Gastroesophageal sphincter (tissue), 4 donors: ENCODE measurements at regions not wholly inside any gene's neighbourhood (a gene's known extent, or its start where the extent isn't known, plus 50 kb on each side); places are given as distances from the start of the nearest gene placed in this dataset.

Experiments
- ATAC-seq: fragments of 150-250 bp; one replicate; pipeline ENCODE4 v1.9.1; 2016; ENCODE audit warnings: mild to moderate bottlenecking, moderate library complexity
- H3K27ac ChIP-seq, 4 donors: fragments of 200-600 bp; sonication (generic) in 3 of 4; 1 replicate in 3 of 4; 2 replicates in 1 of 4; pipeline ENCODE4 v1.5.1; 2016 to 2019
- H3K27me3 ChIP-seq: fragments of 200-600 bp; sonication (generic); one replicate; pipeline ENCODE4 v1.5.1; 2019
- H3K36me3 ChIP-seq, 2 donors: fragments of 200-600 bp; sonication (generic); one replicate each; pipeline ENCODE4 v1.5.1; 2019; ENCODE audit warnings: control low read depth in 1 of 2
- H3K4me1 ChIP-seq, 3 donors: fragments of 200-600 bp; sonication (generic); 1 replicate in 2 of 3; 2 replicates in 1 of 3; pipeline ENCODE4 v1.5.1; 2016 to 2019; ENCODE audit warnings: control low read depth in 2 of 3
- H3K4me3 ChIP-seq, 2 donors: fragments of 200-600 bp; sonication (generic); one replicate each; pipeline ENCODE4 v1.5.1; 2019; ENCODE audit warnings: mild to moderate bottlenecking in 1 of 2, moderate library complexity in 1 of 2
- H3K9me3 ChIP-seq, 3 donors: fragments of 200-600 bp; sonication (generic); one replicate each; pipeline ENCODE4 v1.5.1; 2017 to 2019; ENCODE audit warnings: control low read depth in 2 of 3
- CTCF ChIP-seq, 4 experiments: fragments of 200-600 bp in 2 of 4; fragments of 450-650 bp in 2 of 4; sonication (generic) in 1 of 4; IDR thresholded peaks; one replicate each; pipeline ENCODE4 v1.5.1; 2017 to 2019; ENCODE audit warnings: antibody characterized with exemption in 4 of 4, mild to moderate bottlenecking in 2 of 4, moderate library complexity in 2 of 4
- EP300 ChIP-seq: sonication (generic); formaldehyde crosslinking; IDR thresholded peaks from one replicate; pipeline ENCODE4 v1.6.1; 2017; ENCODE audit warnings: antibody characterized with exemption, mild to moderate bottlenecking
- POLR2A ChIP-seq, 2 donors: fragments of 450-650 bp; IDR thresholded peaks; one replicate each; pipeline ENCODE4 v1.6.1; 2017; ENCODE audit warnings: antibody characterized with exemption in 2 of 2, mild to moderate bottlenecking in 2 of 2, moderate library complexity in 1 of 2
- POLR2AphosphoS5 ChIP-seq: sonication (generic); formaldehyde crosslinking; IDR thresholded peaks from one replicate; pipeline ENCODE4 v1.6.1; 2017; ENCODE audit warnings: antibody characterized with exemption
- WGBS, 2 donors: methylation state at CpG; one replicate each; pipeline ENCODE4 v1.1.5; 2018; ENCODE audit warnings: low coverage in 1 of 2; 5-methylcytosine and 5-hydroxymethylcytosine counted together

DNA sequence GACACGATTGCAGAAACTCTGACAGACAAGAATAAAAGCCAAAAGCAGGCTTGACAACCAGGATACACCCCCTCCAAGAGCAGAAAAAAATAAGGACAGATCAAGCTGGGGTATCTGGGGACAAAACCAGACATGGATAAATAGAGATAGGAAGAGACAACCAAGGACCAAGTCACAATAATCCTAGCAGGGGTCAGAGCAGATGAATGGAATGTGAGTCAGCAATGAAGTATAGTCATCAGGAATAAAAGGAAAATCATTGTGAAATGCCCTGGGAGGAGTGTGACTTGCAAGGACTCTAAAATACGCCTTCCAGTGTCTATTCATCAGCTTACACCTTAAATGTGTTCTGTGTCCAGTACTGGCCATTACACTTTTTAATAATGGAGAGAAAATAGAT lies 206.8 kb downstream of the CAAP1 start:
- Histone ChIP-seq H3K4me3 (no peak overlapping the region), H3K27ac (no peak overlapping the region), H3K36me3 (no peaks in the 10 kb centered on the region), H3K9me3 (no peaks in the 10 kb centered on the region), H3K4me1 (no peaks in the 10 kb centered on the region), H3K27me3 (no peaks in the 10 kb centered on the region)
- ATAC-seq, result no peak
- WGBS, 2 donors, result 75 to 77% methylated on average over 2 of the region's 2 CpGs
- TF ChIP-seq EP300 (no peak), POLR2A (IDR thresholded peaks at IDR 0.05) (no peak), POLR2AphosphoS5 (no peak), CTCF (IDR thresholded peaks at IDR 0.05) (no peak)

DNA sequence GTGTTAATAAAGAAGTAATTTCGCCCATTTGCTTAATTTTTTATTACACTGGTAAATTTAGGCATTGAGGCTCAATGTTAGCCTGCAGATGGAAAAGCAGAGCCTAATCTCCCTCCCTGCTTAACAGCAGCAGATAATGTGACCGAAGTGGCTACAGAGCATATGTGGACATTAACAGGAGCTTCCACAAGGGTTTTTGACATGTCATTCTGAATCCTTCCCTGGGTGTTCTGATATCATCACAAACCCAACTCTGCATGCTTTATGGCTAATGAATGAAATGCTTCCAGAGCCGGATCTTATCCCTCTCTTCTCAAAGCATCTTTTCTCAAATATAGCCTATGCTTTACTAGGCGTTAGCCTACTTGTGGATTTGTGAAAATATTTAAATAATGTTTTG lies 208.6 kb downstream of the CAAP1 start:
- ATAC-seq, result no peak
- no peak for TF ChIP-seq EP300
- TF ChIP-seq POLR2AphosphoS5, result no peak
- TF ChIP-seq CTCF (IDR thresholded peaks at IDR 0.05), result no peak
- no peak for TF ChIP-seq POLR2A (IDR thresholded peaks at IDR 0.05)

DNA sequence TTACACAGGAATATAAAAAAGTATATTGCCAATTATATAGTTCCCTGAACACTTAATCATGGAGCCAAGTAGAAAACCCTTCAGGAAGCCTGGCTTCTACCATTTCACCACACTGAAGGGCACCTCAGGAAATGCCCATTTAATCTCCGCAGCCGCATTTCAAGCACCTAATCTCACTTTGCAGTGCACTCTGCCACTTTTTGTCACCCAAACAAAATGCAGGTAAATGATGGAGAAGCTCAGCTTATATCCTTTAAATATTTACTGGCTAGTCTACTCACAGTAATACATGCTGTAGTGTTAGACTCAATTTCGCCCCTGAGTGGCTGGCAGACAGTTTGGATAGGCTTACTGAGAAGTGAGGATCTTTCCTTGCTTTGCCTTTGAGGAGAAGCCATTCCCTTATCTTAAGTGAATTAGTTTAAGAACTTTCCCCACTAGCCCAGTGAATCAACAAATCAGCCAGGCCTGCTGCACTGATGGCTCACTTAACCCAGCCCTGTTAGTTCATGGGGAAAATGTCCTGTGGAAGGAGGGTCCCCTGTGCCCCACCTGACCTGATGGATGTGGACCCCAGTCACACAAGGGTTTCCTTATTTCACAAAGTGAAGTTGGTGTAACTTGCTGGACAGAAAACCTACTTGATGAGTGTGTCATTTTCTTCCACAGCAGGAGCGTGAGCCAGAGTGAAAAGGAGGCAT lies 209.7 kb downstream of the CAAP1 start:
- no peak for ATAC-seq
- H3K27ac ChIP-seq, result no peak overlapping the region
- no peaks in the 10 kb centered on the region for H3K27me3 ChIP-seq
- no peaks in the 10 kb centered on the region for H3K36me3 ChIP-seq
- H3K9me3 ChIP-seq, result no peaks in the 10 kb centered on the region
- H3K4me3 ChIP-seq, result no peak overlapping the region
- WGBS, 2 donors, result 68 to 87% methylated on average over 3 to 4 of the region's 4 CpGs
- TF ChIP-seq POLR2AphosphoS5, result no peak
- no peaks in the 10 kb centered on the region for H3K4me1 ChIP-seq

More for the DNA sequence above, 208.6 kb downstream of the CAAP1 start:
- 88 to 100% methylated on average over 4 of the region's 4 CpGs for WGBS, 2 donors
- Histone ChIP-seq H3K36me3 (no peaks in the 10 kb centered on the region), H3K4me1 (no peaks in the 10 kb centered on the region), H3K27me3 (no peaks in the 10 kb centered on the region), H3K4me3 (no peak overlapping the region), H3K27ac (no peak overlapping the region), H3K9me3 (no peaks in the 10 kb centered on the region)

DNA sequence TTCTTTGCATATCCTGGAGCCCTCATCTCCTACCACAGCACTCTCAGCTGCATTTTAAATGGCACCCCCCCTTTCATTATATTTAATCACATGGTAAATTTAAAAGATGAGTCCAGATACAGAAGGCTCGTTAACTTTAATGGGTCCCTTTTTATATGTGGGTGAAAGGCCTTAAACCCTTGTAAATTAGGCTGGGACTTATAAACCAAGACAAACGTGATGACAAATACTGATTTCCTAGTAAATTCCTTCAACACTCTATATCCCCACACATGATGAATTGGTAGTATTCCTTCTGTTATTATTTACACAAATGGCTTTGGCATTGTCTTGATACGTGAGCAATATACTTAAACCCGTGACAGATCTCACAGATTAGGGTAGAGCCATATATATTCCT lies 210.6 kb downstream of the CAAP1 start:
- H3K4me1 ChIP-seq, result no peaks in the 10 kb centered on the region
- 45 to 69% methylated on average over 4 of the region's 4 CpGs for WGBS, 2 donors
- no peaks in the 10 kb centered on the region for H3K36me3 ChIP-seq
- no peak for ATAC-seq
- TF ChIP-seq POLR2AphosphoS5, result no peak
- TF ChIP-seq POLR2A (IDR thresholded peaks at IDR 0.05), result no peak
- H3K9me3 ChIP-seq, result no peaks in the 10 kb centered on the region
- no peaks in the 10 kb centered on the region for H3K27me3 ChIP-seq
- H3K4me3 ChIP-seq, result no peak overlapping the region
- no peak overlapping the region for H3K27ac ChIP-seq

- TF ChIP-seq CTCF (IDR thresholded peaks at IDR 0.05), result no peak
- no peak for TF ChIP-seq POLR2AphosphoS5
- TF ChIP-seq POLR2A (IDR thresholded peaks at IDR 0.05), result no peak
- TF ChIP-seq EP300, result no peak
- no peak for ATAC-seq
- Histone ChIP-seq H3K4me1 (no peaks in the 10 kb centered on the region), H3K4me3 (no peak overlapping the region), H3K27ac (no peak overlapping the region), H3K9me3 (no peaks in the 10 kb centered on the region), H3K36me3 (no peaks in the 10 kb centered on the region), H3K27me3 (no peaks in the 10 kb centered on the region)
- 73 to 78% methylated on average over 4 of the region's 4 CpGs for WGBS, 2 donors
Observed at GRCh38 chr9:26677965-26678706, 214.5 kb downstream of the CAAP1 start.

GRCh38 chr9:26675035-26675434 lies 217.6 kb downstream of the CAAP1 start:
- H3K27me3 ChIP-seq, result no peaks in the 10 kb centered on the region
- no peak for TF ChIP-seq POLR2A (IDR thresholded peaks at IDR 0.05)
- no peak for TF ChIP-seq EP300
- no peak for TF ChIP-seq POLR2AphosphoS5
- TF ChIP-seq CTCF (IDR thresholded peaks at IDR 0.05), result no peak
- no peaks in the 10 kb centered on the region for H3K36me3 ChIP-seq
- H3K27ac ChIP-seq, result no peak overlapping the region
- no peaks in the 10 kb centered on the region for H3K4me1 ChIP-seq
- 56 to 68% methylated on average over 3 of the region's 3 CpGs for WGBS, 2 donors
- no peak overlapping the region for H3K4me3 ChIP-seq
- H3K9me3 ChIP-seq, result no peaks in the 10 kb centered on the region
- ATAC-seq, result no peak
